Neural progenitor cell (in vitro differentiated cells): ENCODE measurements at regions not wholly inside any gene's neighbourhood (a gene's known extent, or its start where the extent isn't known, plus 50 kb on each side); places are given as distances from the start of the nearest gene placed in this dataset.

ENCODE experiments used
- DNase-seq: peaks from one replicate; pipeline ENCODE4 v3.0.0-alpha.2; 2016; ENCODE audit warnings: low spot score
- H2AFZ ChIP-seq: fragments of 200-600 bp; sonication (generic); replicated peaks from 2 replicates; pipeline ENCODE4 v1.6.1; 2016; ENCODE audit warnings: antibody characterized with exemption
- H3F3A ChIP-seq: fragments of 200-600 bp; sonication (generic); 2 replicates; pipeline ENCODE4 v1.6.1; 2016; ENCODE audit warnings: antibody characterized with exemption, low read depth
- H3K27ac ChIP-seq: fragments of 200-600 bp; sonication (generic); 2 replicates; pipeline ENCODE4 v1.5.1; 2016; ENCODE audit warnings: mild to moderate bottlenecking
- H3K27me3 ChIP-seq: fragments of 200-600 bp; sonication (generic); 2 replicates; pipeline ENCODE4 v1.6.1; 2016; ENCODE audit warnings: mild to moderate bottlenecking, moderate library complexity
- H3K36me3 ChIP-seq: fragments of 200-600 bp; sonication (generic); 2 replicates; pipeline ENCODE4 v1.5.1; 2016
- H3K4me1 ChIP-seq: fragments of 200-600 bp; sonication (generic); 2 replicates; pipeline ENCODE4 v1.6.1; 2016; ENCODE audit warnings: mixed run types
- H3K4me2 ChIP-seq: fragments of 200-600 bp; sonication (generic); 2 replicates; pipeline ENCODE4 v1.6.1; 2016
- H3K4me3 ChIP-seq: fragments of 200-600 bp; sonication (generic); 2 replicates; pipeline ENCODE4 v1.5.1; 2016
- H3K79me2 ChIP-seq: fragments of 200-600 bp; sonication (generic); 2 replicates; pipeline ENCODE4 v1.6.1; 2016; ENCODE audit warnings: low read depth
- H3K9ac ChIP-seq: fragments of 200-600 bp; sonication (generic); 2 replicates; pipeline ENCODE4 v1.6.1; 2016
- H3K9me3 ChIP-seq: fragments of 200-600 bp; sonication (generic); 2 replicates; pipeline ENCODE4 v1.5.1; 2016; ENCODE audit warnings: low read depth
- H4K20me1 ChIP-seq: fragments of 200-600 bp; sonication (generic); 2 replicates; pipeline ENCODE4 v1.6.1; 2016; ENCODE audit warnings: low read depth
- H3K27ac Mint-ChIP-seq: 3 replicates; pipeline ENCODE4 v1.8.0; 2021; ENCODE audit warnings: mixed read lengths
- H3K27me3 Mint-ChIP-seq: 2 replicates; pipeline ENCODE4 v1.8.0; 2022; ENCODE audit warnings: low read depth, mild to moderate bottlenecking, inconsistent platforms, moderate library complexity, mixed read lengths; ENCODE audit not compliant: insufficient read depth
- H3K36me3 Mint-ChIP-seq: 3 replicates; pipeline ENCODE4 v1.8.0; 2021; ENCODE audit warnings: mixed read lengths
- H3K4me1 Mint-ChIP-seq: 3 replicates; pipeline ENCODE4 v1.8.0; 2021; ENCODE audit warnings: mixed read lengths
- H3K4me3 Mint-ChIP-seq: 3 replicates; pipeline ENCODE4 v1.8.0; 2021; ENCODE audit warnings: mild to moderate bottlenecking, moderate library complexity, mixed read lengths
- H3K9me3 Mint-ChIP-seq: 3 replicates; pipeline ENCODE4 v1.8.0; 2020; ENCODE audit warnings: mixed read lengths
- CTCF ChIP-seq: fragments of 200-600 bp; sonication (generic); IDR thresholded peaks from 2 replicates; pipeline ENCODE4 v1.5.1; 2017; ENCODE audit warnings: antibody characterized with exemption, mild to moderate bottlenecking
- EZH2 ChIP-seq: fragments of 200-600 bp; sonication (generic); IDR thresholded peaks from 2 replicates; pipeline ENCODE4 v1.6.1; 2017; ENCODE audit warnings: antibody characterized with exemption, mild to moderate bottlenecking, moderate library complexity
- EZH2phosphoT487 ChIP-seq: fragments of 200-600 bp; sonication (generic); IDR thresholded peaks from 2 replicates; pipeline ENCODE4 v1.6.1; 2017; ENCODE audit warnings: antibody characterized with exemption

GRCh38 chr2:236321415-236321814, 57.2 kb upstream of the ASB18 start:
- H3K4me3 Mint-ChIP-seq, result no peak overlapping the region
- H2AFZ ChIP-seq, result no peak overlapping the region

GRCh38 chr2:236333417-236334121, 69.4 kb upstream of the ASB18 start:
- DNase-seq, result no peak
- peaks cover 4% of the 10 kb centered on the region for H3K4me1 ChIP-seq
- Mint-ChIP-seq H3K4me1 (peaks cover 11% of the 10 kb centered on the region), H3K27ac (no peak overlapping the region), H3K4me3 (no peak overlapping the region), H3K36me3 (no peaks in the 10 kb centered on the region), H3K9me3 (no peaks in the 10 kb centered on the region), H3K27me3 (peaks cover 5% of the 10 kb centered on the region)
- H3K36me3 ChIP-seq, result no peaks in the 10 kb centered on the region
- H3K27ac ChIP-seq, result no peak overlapping the region
- H3K27me3 ChIP-seq, result no peaks in the 10 kb centered on the region
- H3K4me2 ChIP-seq, result no peak overlapping the region
- no peak overlapping the region for H2AFZ ChIP-seq
- TF ChIP-seq EZH2phosphoT487 (no peak), CTCF (no peak), EZH2 (no peak)
- no peak overlapping the region for H3K9ac ChIP-seq
- H3K9me3 ChIP-seq, result no peaks in the 10 kb centered on the region
- no peaks in the 10 kb centered on the region for H4K20me1 ChIP-seq
- no peak overlapping the region for H3K4me3 ChIP-seq
- H3K79me2 ChIP-seq, result no peaks in the 10 kb centered on the region
- H3F3A ChIP-seq, result no peaks in the 10 kb centered on the region

More at GRCh38 chr2:236321415-236321814, 57.2 kb upstream of the ASB18 start:
- no peaks in the 10 kb centered on the region for H3K27me3 ChIP-seq
- Mint-ChIP-seq H3K27me3 (peaks cover 2% of the 10 kb centered on the region), H3K27ac (no peak overlapping the region), H3K9me3 (peaks cover 5% of the 10 kb centered on the region), H3K4me1 (no peaks in the 10 kb centered on the region), H3K36me3 (no peaks in the 10 kb centered on the region)
- DNase-seq, result no peak
- H3K4me3 ChIP-seq, result no peak overlapping the region
- no peaks in the 10 kb centered on the region for H4K20me1 ChIP-seq
- H3K4me1 ChIP-seq, result no peaks in the 10 kb centered on the region
- no peaks in the 10 kb centered on the region for H3K9me3 ChIP-seq
- H3K79me2 ChIP-seq, result no peaks in the 10 kb centered on the region
- TF ChIP-seq CTCF (no peak), EZH2phosphoT487 (no peak), EZH2 (no peak)
- H3K9ac ChIP-seq, result no peak overlapping the region
- no peaks in the 10 kb centered on the region for H3F3A ChIP-seq
- H3K4me2 ChIP-seq, result no peak overlapping the region
- no peak overlapping the region for H3K27ac ChIP-seq
- no peaks in the 10 kb centered on the region for H3K36me3 ChIP-seq

- no peak overlapping the region for H3K4me3 ChIP-seq
- peaks cover 11% of the 10 kb centered on the region for H3K4me1 ChIP-seq
- no peak for DNase-seq
- peaks cover 3% of the 10 kb centered on the region for H3K9me3 ChIP-seq
- Mint-ChIP-seq H3K9me3 (peaks cover 6% of the 10 kb centered on the region), H3K36me3 (no peaks in the 10 kb centered on the region), H3K4me1 (peaks cover 19% of the 10 kb centered on the region), H3K27ac (no peak overlapping the region), H3K27me3 (peaks cover 5% of the 10 kb centered on the region), H3K4me3 (no peak overlapping the region)
- no peaks in the 10 kb centered on the region for H4K20me1 ChIP-seq
- H3K79me2 ChIP-seq, result no peaks in the 10 kb centered on the region
- H3K36me3 ChIP-seq, result no peaks in the 10 kb centered on the region
- H3K4me2 ChIP-seq, result no peak overlapping the region
- H2AFZ ChIP-seq, result no peak overlapping the region
- TF ChIP-seq EZH2phosphoT487, result no peak
- no peak for TF ChIP-seq EZH2
- TF ChIP-seq CTCF, result no peak
- H3K9ac ChIP-seq, result no peak overlapping the region
- H3K27ac ChIP-seq, result no peak overlapping the region
- no peaks in the 10 kb centered on the region for H3F3A ChIP-seq
- no peaks in the 10 kb centered on the region for H3K27me3 ChIP-seq
These were observed 70.1 kb upstream of the ASB18 start for GRCh38 chr2:236334122-236334876.
